ENCODE measurements at regions not wholly inside any gene's neighbourhood (a gene's known extent, or its start where the extent isn't known, plus 50 kb on each side); places are given as distances from the start of the nearest gene placed in this dataset.

- TF ChIP-seq CTCF (IDR thresholded peaks at IDR 0.05): no peak
- TF ChIP-seq POLR2A (IDR thresholded peaks at IDR 0.05): no peak
Measured at GRCh38 chr2:65576278-65576677, 143.9 kb upstream of the SPRED2 start.
